HEK293T (cell line): ENCODE measurements at regions not wholly inside any gene's neighbourhood (a gene's known extent, or its start where the extent isn't known, plus 50 kb on each side); places are given as distances from the start of the nearest gene placed in this dataset.

Experiments
- CTCF ChIA-PET: fragments of 350-600 bp; formaldehyde crosslinking; extraction: SDS; loops from one replicate; lab custom pipeline; 2021; ENCODE audit warnings: antibody characterized with exemption, inconsistent platforms; lab: Yijun Ruan, JAX
- POLR2A ChIA-PET: fragments of 350-600 bp; formaldehyde crosslinking; extraction: SDS; loops from one replicate; lab custom pipeline; 2020; ENCODE audit warnings: antibody characterized with exemption, inconsistent platforms; lab: Yijun Ruan, JAX
- DNase-seq: peaks from one replicate; pipeline ENCODE4 v3.0.0; 2012; ENCODE audit warnings: mixed read lengths; ENCODE audit errors: extremely low spot score
- ARNT ChIP-seq: fragments of 450-650 bp; IDR thresholded peaks from 2 replicates; pipeline ENCODE4 v1.6.1; 2017; ENCODE audit warnings: mild to moderate bottlenecking
- BHLHE40 ChIP-seq: fragments of 450-650 bp; IDR thresholded peaks from 2 replicates; pipeline ENCODE4 v1.6.1; 2016; ENCODE audit warnings: mild to moderate bottlenecking, moderate library complexity, borderline replicate concordance
- CTBP1 ChIP-seq: fragments of 450-650 bp; IDR thresholded peaks from 2 replicates; pipeline ENCODE4 v1.6.1; 2016; ENCODE audit warnings: borderline replicate concordance
- ELF4 ChIP-seq: fragments of 450-650 bp; IDR thresholded peaks from 2 replicates; pipeline ENCODE4 v1.6.1; 2017; ENCODE audit warnings: antibody characterized with exemption
- FOXA1 ChIP-seq: fragments of 450-650 bp; IDR thresholded peaks from 2 replicates; pipeline ENCODE4 v1.6.1; 2016; ENCODE audit warnings: mild to moderate bottlenecking
- FOXK2 ChIP-seq: fragments of 450-650 bp; IDR thresholded peaks from 2 replicates; pipeline ENCODE4 v1.6.1; 2016; ENCODE audit warnings: mild to moderate bottlenecking
- FOXM1 ChIP-seq: fragments of 450-650 bp; IDR thresholded peaks from 2 replicates; pipeline ENCODE4 v1.6.1; 2017; ENCODE audit warnings: mild to moderate bottlenecking, borderline replicate concordance
- HDGF ChIP-seq: fragments of 450-650 bp; IDR thresholded peaks from 2 replicates; pipeline ENCODE4 v1.6.1; 2017; ENCODE audit warnings: antibody characterized with exemption, borderline replicate concordance
- L3MBTL2 ChIP-seq: fragments of 450-650 bp; conservative IDR thresholded peaks from 2 replicates; pipeline ENCODE4 v1.6.1; 2016; ENCODE audit warnings: mild to moderate bottlenecking
- LEF1 ChIP-seq: fragments of 450-650 bp; IDR thresholded peaks from 2 replicates; pipeline ENCODE4 v1.6.1; 2017; ENCODE audit warnings: mild to moderate bottlenecking, borderline replicate concordance
- NFRKB ChIP-seq: fragments of 450-650 bp; IDR thresholded peaks from 2 replicates; pipeline ENCODE4 v1.6.1; 2016; ENCODE audit warnings: mild to moderate bottlenecking, moderate library complexity
- SP1 ChIP-seq: fragments of 450-650 bp; IDR thresholded peaks from 2 replicates; pipeline ENCODE4 v1.6.1; 2017
- SUZ12 ChIP-seq: fragments of 450-650 bp; IDR thresholded peaks from 2 replicates; pipeline ENCODE4 v1.6.1; 2016; ENCODE audit warnings: mild to moderate bottlenecking
- TARDBP ChIP-seq: fragments of 450-650 bp; IDR thresholded peaks from 2 replicates; pipeline ENCODE4 v1.6.1; 2016
- ZNF384 ChIP-seq: fragments of 450-650 bp; IDR thresholded peaks from 2 replicates; pipeline ENCODE4 v1.6.1; 2016
- TF ChIP-seq, protein P1 (sequence below): fragments of 450-650 bp; IDR thresholded peaks from 2 replicates; pipeline ENCODE4 v1.6.1; 2016

DNA sequence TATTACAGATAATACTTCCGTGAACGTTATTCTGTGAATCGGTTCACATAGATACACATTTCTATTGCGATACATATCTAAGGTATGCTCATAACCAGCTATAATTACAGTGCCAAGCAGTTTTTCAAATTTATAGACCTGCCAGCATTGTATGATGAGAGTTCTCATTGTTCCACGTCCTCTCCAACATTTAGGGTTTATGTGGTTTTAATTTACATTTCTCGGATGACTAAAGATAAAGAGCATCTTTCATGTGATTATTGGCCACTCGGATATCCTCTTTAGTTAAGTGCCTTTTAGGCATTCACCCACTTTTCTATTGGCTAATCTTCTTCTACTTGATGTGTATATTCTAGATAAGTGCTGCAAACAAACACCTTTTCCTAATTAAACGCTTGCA is 134.7 kb upstream of the CCDC54 start:
- CTCF ChIA-PET = interaction anchor here (2.1 kb wide), 1 partner anchor 35 kb away, joined by 6 read pairs; no protein-coding TSS in a partner anchor

DNA sequence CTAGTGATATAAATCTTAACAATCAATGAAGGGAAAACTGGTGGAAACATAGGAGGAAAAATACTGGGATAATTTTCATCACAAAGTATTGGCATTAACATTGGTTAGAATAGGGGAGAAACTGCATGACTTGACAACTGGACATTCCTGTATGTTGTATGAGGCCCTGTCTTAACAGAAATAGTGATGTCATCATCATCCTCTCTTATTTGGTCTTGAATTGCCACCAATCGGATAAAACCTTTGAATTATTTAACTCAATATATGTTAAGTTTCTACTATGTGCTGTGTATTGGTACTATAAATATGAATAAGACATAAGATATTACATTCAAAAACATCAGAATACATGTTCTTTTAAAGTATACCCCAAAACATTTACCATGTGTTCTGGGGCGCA is 130.1 kb upstream of the CCDC54 start:
- ChIA-PET CTCF (no interaction called here), POLR2A (no interaction called here)
- TF ChIP-seq, protein P1, sequence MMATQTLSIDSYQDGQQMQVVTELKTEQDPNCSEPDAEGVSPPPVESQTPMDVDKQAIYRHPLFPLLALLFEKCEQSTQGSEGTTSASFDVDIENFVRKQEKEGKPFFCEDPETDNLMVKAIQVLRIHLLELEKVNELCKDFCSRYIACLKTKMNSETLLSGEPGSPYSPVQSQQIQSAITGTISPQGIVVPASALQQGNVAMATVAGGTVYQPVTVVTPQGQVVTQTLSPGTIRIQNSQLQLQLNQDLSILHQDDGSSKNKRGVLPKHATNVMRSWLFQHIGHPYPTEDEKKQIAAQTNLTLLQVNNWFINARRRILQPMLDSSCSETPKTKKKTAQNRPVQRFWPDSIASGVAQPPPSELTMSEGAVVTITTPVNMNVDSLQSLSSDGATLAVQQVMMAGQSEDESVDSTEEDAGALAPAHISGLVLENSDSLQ = no peak
- TF ChIP-seq ZNF384 = no peak
- no peak for TF ChIP-seq LEF1
- TF ChIP-seq SUZ12 = no peak
- DNase-seq = no peak

More for the DNA sequence above, 134.7 kb upstream of the CCDC54 start:
- no peak for DNase-seq
- no peak for TF ChIP-seq SP1
- TF ChIP-seq, protein P1 = peak; percentile 35; the same call in 1 of the 2 replicates
- no peak for TF ChIP-seq SUZ12
- POLR2A ChIA-PET = interaction anchor here (0.7 kb wide), 1 partner anchor 11 kb away, joined by 3 read pairs; no protein-coding TSS in a partner anchor

DNA sequence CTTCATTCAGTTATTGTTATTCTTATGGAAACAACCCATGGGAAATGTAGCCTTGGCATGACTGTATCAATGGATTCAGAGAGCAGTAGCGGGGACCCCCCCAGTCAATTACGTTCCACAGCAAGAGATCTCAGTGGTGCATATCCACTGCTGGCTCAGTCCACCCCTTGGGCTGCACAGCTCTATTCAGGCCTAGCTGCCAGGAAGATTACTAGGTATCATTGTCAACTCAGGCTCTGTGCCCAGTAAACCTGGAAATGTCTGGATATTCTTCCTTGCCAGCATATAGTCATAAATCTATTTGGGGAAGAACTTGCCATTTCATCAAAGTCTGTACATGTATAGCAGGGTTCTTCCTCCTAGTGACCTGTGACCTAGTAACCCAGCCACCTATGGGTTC is 128.1 kb upstream of the CCDC54 start:
- CTCF ChIA-PET = no interaction called here
- no peak for DNase-seq
- TF ChIP-seq FOXA1 (no peak), SUZ12 (no peak), SP1 (no peak), ZNF384 (no peak), NFRKB (no peak), TARDBP (no peak), LEF1 (no peak), BHLHE40 (no peak), ELF4 (no peak), CTBP1 (no peak), HDGF (no peak), ARNT (no peak), FOXK2 (no peak), L3MBTL2 (no peak), FOXM1 (no peak)
- TF ChIP-seq, protein P1 = no peak
- POLR2A ChIA-PET = no interaction called here

DNA sequence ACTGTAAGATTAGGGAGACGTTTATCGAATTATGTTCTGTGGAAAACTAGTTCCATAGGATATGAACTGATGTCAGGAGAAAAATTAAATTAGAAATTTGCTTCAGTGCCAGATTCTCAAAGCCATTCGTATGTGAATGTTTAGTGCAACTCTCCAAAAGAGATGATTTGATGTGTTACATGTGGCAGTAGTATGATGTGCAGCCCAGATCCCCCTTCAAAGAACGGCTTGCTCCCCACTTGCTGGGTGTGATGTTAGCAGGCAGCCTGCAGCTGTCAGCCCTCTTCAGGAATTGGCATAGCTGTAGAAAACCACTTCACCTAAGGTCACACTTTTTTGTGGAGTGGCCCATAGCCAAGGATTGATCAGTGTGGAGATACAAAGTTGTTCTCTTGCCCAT is 127.0 kb upstream of the CCDC54 start:
- CTCF ChIA-PET = no interaction called here
- no peak for TF ChIP-seq ELF4
- no peak for TF ChIP-seq L3MBTL2
- TF ChIP-seq, protein P1 = no peak
- no peak for TF ChIP-seq NFRKB
- DNase-seq = no peak
- POLR2A ChIA-PET = no interaction called here

DNA sequence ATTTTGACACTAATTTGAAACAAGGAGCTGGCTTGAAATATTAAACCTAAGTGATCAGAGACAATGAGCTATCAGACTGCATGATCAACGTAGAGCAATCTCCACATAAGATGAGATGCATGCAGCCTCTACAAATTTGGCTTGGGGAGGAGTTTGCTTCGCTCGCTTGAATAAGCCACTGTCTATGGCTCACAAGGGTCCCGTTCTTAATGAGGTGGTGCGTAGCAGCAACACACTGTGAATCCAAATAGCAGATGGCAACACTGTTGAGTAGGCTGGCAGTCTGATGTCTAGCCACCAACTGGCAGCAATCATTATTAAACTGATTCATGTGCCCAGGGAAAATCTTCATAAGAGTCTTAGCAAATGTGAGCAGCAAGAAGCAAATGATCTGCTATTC is 125.4 kb upstream of the CCDC54 start:
- DNase-seq = no peak
- ChIA-PET POLR2A (interaction anchor here (1.3 kb wide), 1 partner anchor 11 kb away, joined by 5 read pairs; no protein-coding TSS in a partner anchor), CTCF (no interaction called here)
- no peak for TF ChIP-seq CTBP1
- TF ChIP-seq TARDBP = no peak
- TF ChIP-seq FOXA1 = no peak
- no peak for TF ChIP-seq L3MBTL2

DNA sequence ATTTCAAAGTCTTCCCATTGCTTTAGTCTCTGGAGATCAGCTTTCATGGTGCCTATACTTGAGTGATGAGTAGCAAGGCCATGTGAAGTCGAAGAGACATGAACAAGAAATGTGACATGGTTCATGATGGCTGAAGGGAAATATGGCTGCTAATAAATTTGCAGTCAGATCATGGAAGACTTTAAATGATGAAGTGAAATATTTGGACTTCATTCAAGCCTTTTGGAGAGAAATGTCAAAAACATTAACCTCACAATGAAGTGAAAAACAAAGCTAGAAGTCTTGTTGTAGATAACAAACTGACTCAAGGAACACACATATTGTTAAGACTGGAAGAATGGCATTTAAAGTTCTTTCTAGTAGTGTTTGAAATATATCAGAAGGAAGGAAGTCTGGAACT is 120.3 kb upstream of the CCDC54 start:
- DNase-seq = no peak
- ChIA-PET CTCF (no interaction called here), POLR2A (no interaction called here)
- no peak for TF ChIP-seq FOXA1
- no peak for TF ChIP-seq NFRKB
- TF ChIP-seq CTBP1 = no peak
- TF ChIP-seq ELF4 = no peak
- no peak for TF ChIP-seq ZNF384

DNA sequence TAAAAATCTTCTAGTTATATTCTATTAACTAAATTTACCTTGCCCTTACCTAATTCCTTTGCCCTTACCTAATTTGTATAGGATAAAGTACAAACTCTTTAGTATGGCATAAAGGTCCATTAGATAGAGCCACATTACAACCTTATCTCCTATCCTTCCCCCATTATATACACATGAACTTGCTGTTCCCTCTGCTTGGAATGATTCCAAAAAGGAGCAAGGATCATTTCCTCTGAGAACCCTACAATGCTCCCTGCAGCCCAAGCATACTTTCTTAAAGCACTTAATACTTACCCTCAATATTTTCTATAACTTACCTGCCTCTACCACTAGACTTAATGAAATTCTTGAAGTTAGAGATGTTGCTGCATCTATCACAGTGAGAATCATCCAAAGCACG is 118.9 kb upstream of the CCDC54 start:
- ChIA-PET POLR2A (no interaction called here), CTCF (no interaction called here)
- no peak for TF ChIP-seq FOXK2
- no peak for TF ChIP-seq FOXM1
- TF ChIP-seq, protein P1 = no peak
- TF ChIP-seq ELF4 = no peak
- TF ChIP-seq CTBP1 = no peak
- TF ChIP-seq ZNF384 = no peak
- TF ChIP-seq SP1 = no peak
- no peak for TF ChIP-seq HDGF
- no peak for TF ChIP-seq SUZ12
- DNase-seq = no peak
